ENCODE measurements at regions not wholly inside any gene's neighbourhood (a gene's known extent, or its start where the extent isn't known, plus 50 kb on each side); places are given as distances from the start of the nearest gene placed in this dataset.

GRCh38 chr6:78808933-78809332, 58.4 kb upstream of the IRAK1BP1 start:
- intact Hi-C loops (cut with DNase I) = no loop called here
- no peaks in the 10 kb centered on the region for H3K4me1 ChIP-seq (ENCODE audit: control insufficient read depth, insufficient read depth, low read length)
- H3K4me3 ChIP-seq (ENCODE audit: low read length) = no peak overlapping the region
- WGBS = 83% methylated on average over 5 of the region's 5 CpGs
- ATAC-seq (no peak), DNase-seq (no peak)
- H3K27ac ChIP-seq (ENCODE audit: low read length) = no peak overlapping the region
- H3K9me3 ChIP-seq (ENCODE audit: control insufficient read depth, low read length) = no peaks in the 10 kb centered on the region
- no peaks in the 10 kb centered on the region for H3K27me3 ChIP-seq (ENCODE audit: control insufficient read depth, insufficient read depth)

GRCh38 chr6:78810146-78810545, 57.2 kb upstream of the IRAK1BP1 start:
- 15% methylated on average over 1 of the region's 1 CpG for WGBS
- DNase-seq = no peak
- intact Hi-C loops (cut with DNase I) = no loop called here
- ATAC-seq = no peak
- Histone ChIP-seq H3K27me3 (ENCODE audit: control insufficient read depth, insufficient read depth) (no peaks in the 10 kb centered on the region), H3K4me1 (ENCODE audit: control insufficient read depth, insufficient read depth, low read length) (no peaks in the 10 kb centered on the region), H3K4me3 (ENCODE audit: low read length) (no peak overlapping the region), H3K27ac (ENCODE audit: low read length) (no peak overlapping the region), H3K9me3 (ENCODE audit: control insufficient read depth, low read length) (no peaks in the 10 kb centered on the region)

GRCh38 chr6:78810698-78811097, 56.7 kb upstream of the IRAK1BP1 start:
- Histone ChIP-seq H3K9me3 (ENCODE audit: control insufficient read depth, low read length) (no peaks in the 10 kb centered on the region), H3K4me1 (ENCODE audit: control insufficient read depth, insufficient read depth, low read length) (no peaks in the 10 kb centered on the region), H3K4me3 (ENCODE audit: low read length) (no peak overlapping the region), H3K27ac (ENCODE audit: low read length) (no peak overlapping the region), H3K27me3 (ENCODE audit: control insufficient read depth, insufficient read depth) (no peaks in the 10 kb centered on the region)
- 42% methylated on average over 2 of the region's 2 CpGs for WGBS
- DNase-seq (no peak), ATAC-seq (no peak)
- intact Hi-C loops (cut with DNase I) = no loop called here
